Neural crest cell (in vitro differentiated cells): ENCODE measurements at regions not wholly inside any gene's neighbourhood (a gene's known extent, or its start where the extent isn't known, plus 50 kb on each side); places are given as distances from the start of the nearest gene placed in this dataset.

Experiments used
- DNase-seq: peaks from one replicate; pipeline ENCODE4 v3.0.0; 2021; ENCODE audit warnings: low read depth, mixed read lengths, low spot score
- H3K27ac Mint-ChIP-seq: one replicate; pipeline ENCODE4 v1.8.0; 2021; ENCODE audit warnings: mild to moderate bottlenecking, mixed read lengths; ENCODE audit not compliant: unreplicated experiment
- H3K27me3 Mint-ChIP-seq: 2 replicates; pipeline ENCODE4 v1.8.0; 2021; ENCODE audit warnings: low read depth, mild to moderate bottlenecking, mixed read lengths
- H3K36me3 Mint-ChIP-seq: 2 replicates; pipeline ENCODE4 v1.8.0; 2021; ENCODE audit warnings: low read depth, mild to moderate bottlenecking, mixed read lengths
- H3K4me1 Mint-ChIP-seq: 2 replicates; pipeline ENCODE4 v1.8.0; 2021; ENCODE audit warnings: mixed read lengths
- H3K4me3 Mint-ChIP-seq: one replicate; pipeline ENCODE4 v1.8.0; 2021; ENCODE audit warnings: mild to moderate bottlenecking, mixed read lengths
- H3K9me3 Mint-ChIP-seq: 2 replicates; pipeline ENCODE4 v1.8.0; 2021; ENCODE audit warnings: mixed read lengths
- TF ChIP-seq, protein P1 (sequence below): fragments of 200-600 bp; sonication (generic); conservative IDR thresholded peaks from 2 replicates; pipeline ENCODE4 v1.5.0; 2021; ENCODE audit warnings: antibody characterized with exemption, mild to moderate bottlenecking

DNA sequence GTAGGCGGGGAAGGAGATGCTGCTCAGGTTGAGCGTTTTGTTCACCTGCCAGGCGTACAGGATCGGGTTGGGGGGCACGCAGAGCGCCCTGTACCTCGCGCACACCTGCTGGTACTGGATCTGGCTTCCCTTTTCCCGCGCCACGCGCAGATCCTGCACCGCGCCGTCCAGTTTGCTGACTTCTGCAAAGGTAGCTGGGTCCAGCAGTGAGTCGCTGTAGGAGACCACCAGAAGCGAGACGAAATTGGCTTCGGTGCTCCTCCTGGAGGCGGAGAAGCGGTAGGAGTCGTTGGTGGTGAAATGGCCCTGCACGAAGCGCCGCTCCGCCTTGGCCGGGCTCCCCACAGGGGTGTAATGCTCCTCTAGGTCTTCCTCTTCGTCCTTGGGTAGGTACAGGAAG is 90.7 kb upstream of the RAB18 start:
- Mint-ChIP-seq H3K36me3 (no peaks in the 10 kb centered on the region), H3K27me3 (no peaks in the 10 kb centered on the region), H3K4me3 (no peak overlapping the region), H3K27ac (no peak overlapping the region), H3K4me1 (no peaks in the 10 kb centered on the region), H3K9me3 (peaks cover 5% of the 10 kb centered on the region)
- no peak for DNase-seq
- TF ChIP-seq, protein P1, sequence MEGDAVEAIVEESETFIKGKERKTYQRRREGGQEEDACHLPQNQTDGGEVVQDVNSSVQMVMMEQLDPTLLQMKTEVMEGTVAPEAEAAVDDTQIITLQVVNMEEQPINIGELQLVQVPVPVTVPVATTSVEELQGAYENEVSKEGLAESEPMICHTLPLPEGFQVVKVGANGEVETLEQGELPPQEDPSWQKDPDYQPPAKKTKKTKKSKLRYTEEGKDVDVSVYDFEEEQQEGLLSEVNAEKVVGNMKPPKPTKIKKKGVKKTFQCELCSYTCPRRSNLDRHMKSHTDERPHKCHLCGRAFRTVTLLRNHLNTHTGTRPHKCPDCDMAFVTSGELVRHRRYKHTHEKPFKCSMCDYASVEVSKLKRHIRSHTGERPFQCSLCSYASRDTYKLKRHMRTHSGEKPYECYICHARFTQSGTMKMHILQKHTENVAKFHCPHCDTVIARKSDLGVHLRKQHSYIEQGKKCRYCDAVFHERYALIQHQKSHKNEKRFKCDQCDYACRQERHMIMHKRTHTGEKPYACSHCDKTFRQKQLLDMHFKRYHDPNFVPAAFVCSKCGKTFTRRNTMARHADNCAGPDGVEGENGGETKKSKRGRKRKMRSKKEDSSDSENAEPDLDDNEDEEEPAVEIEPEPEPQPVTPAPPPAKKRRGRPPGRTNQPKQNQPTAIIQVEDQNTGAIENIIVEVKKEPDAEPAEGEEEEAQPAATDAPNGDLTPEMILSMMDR = no peak

DNA sequence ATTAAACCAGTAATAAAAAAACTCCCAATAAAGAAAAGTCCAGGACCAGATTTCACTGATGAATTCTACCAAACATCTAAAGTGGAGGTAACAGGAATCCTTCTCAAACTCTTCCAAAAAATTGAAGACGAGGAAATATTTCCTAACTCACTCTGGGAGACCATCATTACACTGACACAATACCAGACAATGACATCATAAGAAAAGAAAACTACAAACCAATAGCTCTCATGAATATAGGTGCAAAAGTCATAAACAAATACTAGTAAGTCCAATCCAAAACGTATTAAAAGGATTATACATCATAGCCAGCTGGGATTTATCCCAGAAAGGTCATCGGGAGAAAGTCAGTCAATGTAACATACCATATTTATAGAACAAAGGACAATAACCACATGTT is 94.0 kb upstream of the RAB18 start:
- no peak overlapping the region for H3K4me3 Mint-ChIP-seq

DNA sequence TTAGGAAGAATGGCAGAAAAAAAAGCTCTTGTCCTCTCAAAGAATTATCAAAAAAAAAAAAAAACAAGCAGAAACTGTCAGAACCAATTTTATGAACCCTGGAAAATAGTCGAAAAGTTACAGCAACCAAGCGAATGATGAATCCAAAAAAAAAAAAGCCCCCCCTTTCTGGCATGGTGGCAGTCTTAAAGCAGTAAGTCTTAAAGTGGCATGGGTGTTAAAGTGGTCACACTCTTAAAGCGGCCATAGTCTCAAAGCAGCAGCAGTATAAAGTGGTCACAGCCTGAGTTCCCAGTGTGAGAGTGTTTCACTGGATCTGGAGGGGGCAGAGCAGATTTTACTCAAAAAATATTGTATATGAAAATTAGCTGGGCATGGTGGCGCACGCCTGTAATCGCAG is 96.8 kb upstream of the RAB18 start:
- no peak for DNase-seq
- H3K4me1 Mint-ChIP-seq = no peaks in the 10 kb centered on the region
- no peaks in the 10 kb centered on the region for H3K36me3 Mint-ChIP-seq
- TF ChIP-seq, protein P1 = no peak
- no peaks in the 10 kb centered on the region for H3K27me3 Mint-ChIP-seq
- H3K4me3 Mint-ChIP-seq = no peak overlapping the region
- no peak overlapping the region for H3K27ac Mint-ChIP-seq
- no peaks in the 10 kb centered on the region for H3K9me3 Mint-ChIP-seq

More for the DNA sequence above, 94.0 kb upstream of the RAB18 start:
- Mint-ChIP-seq H3K9me3 (no peaks in the 10 kb centered on the region), H3K27me3 (no peaks in the 10 kb centered on the region), H3K36me3 (no peaks in the 10 kb centered on the region), H3K4me1 (no peaks in the 10 kb centered on the region), H3K27ac (no peak overlapping the region)
- DNase-seq = no peak
- TF ChIP-seq, protein P1 = no peak

DNA sequence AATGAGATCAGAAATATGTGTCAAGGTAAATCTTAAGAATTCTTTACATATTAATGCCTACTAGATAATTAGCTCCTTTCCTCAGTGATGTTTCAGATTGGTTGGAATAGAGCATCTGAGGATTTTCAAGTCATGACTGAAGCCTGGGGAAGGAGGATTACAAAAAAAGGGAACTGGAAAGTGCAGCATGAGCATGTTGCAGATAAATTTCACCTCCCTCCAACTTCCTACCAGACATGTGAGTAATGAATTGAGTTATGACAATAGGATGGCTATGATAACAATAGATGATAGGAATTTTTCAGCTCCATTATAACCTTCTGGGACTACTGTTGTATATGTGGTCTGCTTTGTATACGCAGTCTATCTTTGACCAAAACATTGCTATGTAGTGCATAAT is 104.2 kb upstream of the RAB18 start:
- TF ChIP-seq, protein P1 = no peak
- H3K36me3 Mint-ChIP-seq = no peaks in the 10 kb centered on the region
- H3K9me3 Mint-ChIP-seq = no peaks in the 10 kb centered on the region
- no peaks in the 10 kb centered on the region for H3K27me3 Mint-ChIP-seq
- DNase-seq = no peak
- H3K27ac Mint-ChIP-seq = no peak overlapping the region
- H3K4me3 Mint-ChIP-seq = no peak overlapping the region
- H3K4me1 Mint-ChIP-seq = no peaks in the 10 kb centered on the region

DNA sequence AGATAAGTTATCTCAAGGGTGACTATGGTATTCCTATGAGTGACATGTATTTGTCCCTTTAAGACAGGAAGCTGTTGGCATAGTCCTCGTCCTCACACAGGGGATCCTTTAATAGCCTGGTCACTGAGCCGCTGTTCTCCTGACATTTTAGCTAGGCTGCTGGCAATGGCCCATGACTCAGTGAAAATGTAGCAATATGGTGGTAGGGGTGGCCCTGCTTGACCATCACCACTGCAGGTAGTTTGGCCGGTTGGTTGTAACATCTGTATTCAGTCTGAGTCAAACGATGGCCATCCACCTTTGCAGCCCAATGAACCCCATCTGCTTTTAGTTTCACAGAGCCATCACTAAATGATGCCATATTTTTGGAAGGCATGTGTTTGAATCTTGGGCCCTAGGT is 110.1 kb upstream of the RAB18 start:
- no peak overlapping the region for H3K27ac Mint-ChIP-seq
- no peaks in the 10 kb centered on the region for H3K36me3 Mint-ChIP-seq
- H3K27me3 Mint-ChIP-seq = peaks cover 2% of the 10 kb centered on the region
- H3K4me1 Mint-ChIP-seq = no peaks in the 10 kb centered on the region
- H3K4me3 Mint-ChIP-seq = no peak overlapping the region
- TF ChIP-seq, protein P1 = no peak
- no peak for DNase-seq
- peaks cover 4% of the 10 kb centered on the region for H3K9me3 Mint-ChIP-seq

DNA sequence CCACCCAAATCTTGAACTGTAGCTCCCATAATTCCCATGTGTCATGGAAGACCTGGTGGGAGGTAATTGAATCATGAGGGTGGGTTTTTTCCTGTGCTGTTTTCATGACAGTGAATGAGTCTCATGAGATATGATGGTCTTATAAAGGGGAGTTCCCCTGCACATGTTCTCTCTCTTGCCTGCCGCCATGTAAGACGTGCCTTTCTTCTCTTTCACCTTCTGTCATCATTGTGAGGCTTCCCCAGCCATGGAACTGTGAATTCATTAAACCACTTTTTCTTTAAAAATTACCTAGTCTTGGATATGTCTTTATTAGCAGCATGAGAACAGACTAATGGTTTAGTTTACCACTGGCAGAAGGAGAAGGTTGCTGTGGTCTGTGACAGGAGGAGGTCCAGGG is 111.5 kb upstream of the RAB18 start:
- Mint-ChIP-seq H3K27ac (no peak overlapping the region), H3K36me3 (no peaks in the 10 kb centered on the region), H3K4me3 (no peak overlapping the region), H3K9me3 (peaks cover 10% of the 10 kb centered on the region), H3K27me3 (peaks cover 2% of the 10 kb centered on the region), H3K4me1 (no peaks in the 10 kb centered on the region)
- DNase-seq = no peak
- TF ChIP-seq, protein P1 = no peak
